ENCODE measurements at regions not wholly inside any gene's neighbourhood (a gene's known extent, or its start where the extent isn't known, plus 50 kb on each side); places are given as distances from the start of the nearest gene placed in this dataset.

- TF ChIP-seq ELF1 (tag; IDR thresholded peaks at IDR 0.05) (no peak), ZBTB43 (CRISPR knock-in tag; IDR thresholded peaks at IDR 0.05) (no peak), FOXA3 (CRISPR knock-in tag; conservative IDR thresholded peaks at IDR 0.05 in 1 of 2, IDR thresholded peaks at IDR 0.05 in 1 of 2) (no peak), HNRNPL (IDR thresholded peaks at IDR 0.05; ENCODE audit: low read depth, low read length) (no peak), CTBP1 (IDR thresholded peaks at IDR 0.05; ENCODE audit: borderline replicate concordance) (no peak), REST (IDR thresholded peaks at IDR 0.05; ENCODE audit: borderline replicate concordance) (no peak), REST (CRISPR knock-in tag; IDR thresholded peaks at IDR 0.05; ENCODE audit: low read depth) (no peak), CTCF (IDR thresholded peaks at IDR 0.05 in 2 of 3, conservative IDR thresholded peaks at IDR 0.05 in 1 of 3; ENCODE audit: insufficient read depth in 2 of 3, low read depth in 1 of 3, low read length in 3 of 3) (no peak), POLR2AphosphoS5 (IDR thresholded peaks at IDR 0.05; ENCODE audit: control insufficient read depth, insufficient read depth, low read depth, low read length) (no peak), EZH2 (IDR thresholded peaks at IDR 0.05; ENCODE audit: borderline replicate concordance, low read depth, low read length) (no peak), RFX1 (IDR thresholded peaks at IDR 0.05) (no peak)
These were observed 174.8 kb upstream of the UBE2E2 start for GRCh38 chr3:23028294-23028693.
